ENCODE measurements at regions not wholly inside any gene's neighbourhood (a gene's known extent, or its start where the extent isn't known, plus 50 kb on each side); places are given as distances from the start of the nearest gene placed in this dataset.

DNA sequence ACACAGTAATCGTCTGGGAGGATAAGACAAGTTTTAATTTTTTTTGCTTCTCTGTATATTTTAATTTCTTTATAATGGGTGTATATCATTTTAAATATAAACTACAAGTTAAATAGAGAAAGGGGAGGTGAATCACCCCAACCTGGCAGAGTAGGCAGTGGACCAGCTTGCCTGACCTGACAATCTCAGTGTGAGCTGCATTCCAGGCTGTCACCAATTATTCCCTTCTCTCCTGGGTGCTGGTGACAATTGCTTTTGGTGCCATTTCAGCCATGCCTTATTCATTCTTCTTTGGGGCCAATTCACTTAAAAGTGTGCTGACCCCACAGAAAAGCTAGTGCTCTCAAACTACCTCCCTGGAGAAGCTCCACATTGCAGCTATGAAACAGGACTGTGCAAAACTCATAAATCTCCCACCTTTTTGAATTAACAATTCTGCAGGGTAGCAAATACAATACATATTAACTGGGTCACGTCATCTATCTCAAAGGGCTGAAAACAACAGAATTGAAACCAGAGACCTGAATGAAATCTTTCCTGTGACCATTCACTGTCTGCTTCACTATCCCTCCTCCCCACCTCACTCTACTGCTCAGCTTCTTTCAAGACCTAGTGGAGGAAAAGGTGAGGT lies 359.0 kb downstream of the HS3ST1 start:
- TF ChIP-seq POLR2AphosphoS5 (IDR thresholded peaks at IDR 0.05; ENCODE audit: low read depth) (no peak), SPI1 (IDR thresholded peaks at IDR 0.05; ENCODE audit: borderline replicate concordance, low read depth) (no peak)
- TF ChIP-seq, protein P1, sequence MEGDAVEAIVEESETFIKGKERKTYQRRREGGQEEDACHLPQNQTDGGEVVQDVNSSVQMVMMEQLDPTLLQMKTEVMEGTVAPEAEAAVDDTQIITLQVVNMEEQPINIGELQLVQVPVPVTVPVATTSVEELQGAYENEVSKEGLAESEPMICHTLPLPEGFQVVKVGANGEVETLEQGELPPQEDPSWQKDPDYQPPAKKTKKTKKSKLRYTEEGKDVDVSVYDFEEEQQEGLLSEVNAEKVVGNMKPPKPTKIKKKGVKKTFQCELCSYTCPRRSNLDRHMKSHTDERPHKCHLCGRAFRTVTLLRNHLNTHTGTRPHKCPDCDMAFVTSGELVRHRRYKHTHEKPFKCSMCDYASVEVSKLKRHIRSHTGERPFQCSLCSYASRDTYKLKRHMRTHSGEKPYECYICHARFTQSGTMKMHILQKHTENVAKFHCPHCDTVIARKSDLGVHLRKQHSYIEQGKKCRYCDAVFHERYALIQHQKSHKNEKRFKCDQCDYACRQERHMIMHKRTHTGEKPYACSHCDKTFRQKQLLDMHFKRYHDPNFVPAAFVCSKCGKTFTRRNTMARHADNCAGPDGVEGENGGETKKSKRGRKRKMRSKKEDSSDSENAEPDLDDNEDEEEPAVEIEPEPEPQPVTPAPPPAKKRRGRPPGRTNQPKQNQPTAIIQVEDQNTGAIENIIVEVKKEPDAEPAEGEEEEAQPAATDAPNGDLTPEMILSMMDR (IDR thresholded peaks at IDR 0.05; ENCODE audit: insufficient read depth, low read length): no peak
- TF ChIP-seq, protein P2, sequence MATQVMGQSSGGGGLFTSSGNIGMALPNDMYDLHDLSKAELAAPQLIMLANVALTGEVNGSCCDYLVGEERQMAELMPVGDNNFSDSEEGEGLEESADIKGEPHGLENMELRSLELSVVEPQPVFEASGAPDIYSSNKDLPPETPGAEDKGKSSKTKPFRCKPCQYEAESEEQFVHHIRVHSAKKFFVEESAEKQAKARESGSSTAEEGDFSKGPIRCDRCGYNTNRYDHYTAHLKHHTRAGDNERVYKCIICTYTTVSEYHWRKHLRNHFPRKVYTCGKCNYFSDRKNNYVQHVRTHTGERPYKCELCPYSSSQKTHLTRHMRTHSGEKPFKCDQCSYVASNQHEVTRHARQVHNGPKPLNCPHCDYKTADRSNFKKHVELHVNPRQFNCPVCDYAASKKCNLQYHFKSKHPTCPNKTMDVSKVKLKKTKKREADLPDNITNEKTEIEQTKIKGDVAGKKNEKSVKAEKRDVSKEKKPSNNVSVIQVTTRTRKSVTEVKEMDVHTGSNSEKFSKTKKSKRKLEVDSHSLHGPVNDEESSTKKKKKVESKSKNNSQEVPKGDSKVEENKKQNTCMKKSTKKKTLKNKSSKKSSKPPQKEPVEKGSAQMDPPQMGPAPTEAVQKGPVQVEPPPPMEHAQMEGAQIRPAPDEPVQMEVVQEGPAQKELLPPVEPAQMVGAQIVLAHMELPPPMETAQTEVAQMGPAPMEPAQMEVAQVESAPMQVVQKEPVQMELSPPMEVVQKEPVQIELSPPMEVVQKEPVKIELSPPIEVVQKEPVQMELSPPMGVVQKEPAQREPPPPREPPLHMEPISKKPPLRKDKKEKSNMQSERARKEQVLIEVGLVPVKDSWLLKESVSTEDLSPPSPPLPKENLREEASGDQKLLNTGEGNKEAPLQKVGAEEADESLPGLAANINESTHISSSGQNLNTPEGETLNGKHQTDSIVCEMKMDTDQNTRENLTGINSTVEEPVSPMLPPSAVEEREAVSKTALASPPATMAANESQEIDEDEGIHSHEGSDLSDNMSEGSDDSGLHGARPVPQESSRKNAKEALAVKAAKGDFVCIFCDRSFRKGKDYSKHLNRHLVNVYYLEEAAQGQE (IDR thresholded peaks at IDR 0.05; ENCODE audit: insufficient replicate concordance, low read depth): no peak
